CMK (cell line): ENCODE measurements at regions not wholly inside any gene's neighbourhood (a gene's known extent, or its start where the extent isn't known, plus 50 kb on each side); places are given as distances from the start of the nearest gene placed in this dataset.
"Not testable (repeated sequence)": the region's sequence is repeated elsewhere in the genome, so short reads cannot be mapped to it uniquely, and the experiment has no call there.

ENCODE experiments used
- DNase-seq: peaks from one replicate; pipeline ENCODE4 v3.0.0-alpha.2; 2010; ENCODE audit warnings: low read depth

- DNase-seq, result no peak
These were observed 218.0 kb downstream of the FGFR2 start for GRCh38 chr10:121380211-121380610.

GRCh38 chr10:121382029-121382520 is 216.2 kb downstream of the FGFR2 start:
- DNase-seq, result not testable (repeated sequence)

- DNase-seq, result no peak
These were observed 213.1 kb downstream of the FGFR2 start for GRCh38 chr10:121385136-121385535.

GRCh38 chr10:121392657-121393056 is 205.6 kb downstream of the FGFR2 start:
- no peak for DNase-seq

GRCh38 chr10:121393522-121393921 is 204.7 kb downstream of the FGFR2 start:
- DNase-seq, result no peak

GRCh38 chr10:121400507-121400906 is 197.7 kb downstream of the FGFR2 start:
- DNase-seq, result not testable (repeated sequence)

- no peak for DNase-seq
These were observed 194.7 kb downstream of the FGFR2 start for GRCh38 chr10:121403527-121403926.

GRCh38 chr10:121404611-121405010 is 193.6 kb downstream of the FGFR2 start:
- DNase-seq, result no peak

- no peak for DNase-seq
These were observed 193.1 kb downstream of the FGFR2 start for GRCh38 chr10:121405096-121405495.

- DNase-seq, result no peak
These were observed 192.7 kb downstream of the FGFR2 start for GRCh38 chr10:121405549-121405948.

- no peak for DNase-seq
These were observed 192.3 kb downstream of the FGFR2 start for GRCh38 chr10:121405953-121406352.

- DNase-seq, result no peak
These were observed 191.3 kb downstream of the FGFR2 start for GRCh38 chr10:121406823-121407545.

- no peak for DNase-seq
These were observed 188.7 kb downstream of the FGFR2 start for GRCh38 chr10:121409466-121410104.

GRCh38 chr10:121411004-121411403 is 187.2 kb downstream of the FGFR2 start:
- DNase-seq, result no peak

- no peak for DNase-seq
These were observed 184.3 kb downstream of the FGFR2 start for GRCh38 chr10:121413951-121414350.

- no peak for DNase-seq
These were observed 183.7 kb downstream of the FGFR2 start for GRCh38 chr10:121414366-121415062.

- DNase-seq, result no peak
These were observed 183.2 kb downstream of the FGFR2 start for GRCh38 chr10:121415063-121415399.

GRCh38 chr10:121416071-121416470 is 182.2 kb downstream of the FGFR2 start:
- no peak for DNase-seq

- DNase-seq, result no peak
These were observed 180.9 kb downstream of the FGFR2 start for GRCh38 chr10:121417298-121417697.

GRCh38 chr10:121418126-121418777 is 180.0 kb downstream of the FGFR2 start:
- DNase-seq, result no peak

GRCh38 chr10:121420006-121420405 is 178.2 kb downstream of the FGFR2 start:
- DNase-seq, result no peak

- no peak for DNase-seq
These were observed 176.1 kb downstream of the FGFR2 start for GRCh38 chr10:121422096-121422495.

- DNase-seq, result no peak
These were observed 172.6 kb downstream of the FGFR2 start for GRCh38 chr10:121425623-121426022.
